Neural cell (in vitro differentiated cells): ENCODE measurements at regions not wholly inside any gene's neighbourhood (a gene's known extent, or its start where the extent isn't known, plus 50 kb on each side); places are given as distances from the start of the nearest gene placed in this dataset.

Experiments
- H2AFZ ChIP-seq: fragments of 200-600, 300-800 bp; sonication (generic), shearing (Covaris generic); 2 replicates; pipeline ENCODE4 v1.6.0; 2014; ENCODE audit warnings: low read depth, mild to moderate bottlenecking, antibody characterized with exemption, low read length, moderate library complexity
- H3F3A ChIP-seq: fragments of 200-600 bp; shearing (Covaris generic); 2 replicates; pipeline ENCODE4 v1.6.1; 2016; ENCODE audit warnings: mild to moderate bottlenecking, moderate library complexity, mixed read lengths, antibody characterized with exemption, low read length; ENCODE audit not compliant: insufficient read depth, poor library complexity, severe bottlenecking
- H3K27ac ChIP-seq: fragments of 200-600, 300-800 bp; sonication (generic), shearing (Covaris generic); 2 replicates; pipeline ENCODE4 v1.5.1; 2014; ENCODE audit warnings: mild to moderate bottlenecking, low read length, moderate library complexity
- H3K27me3 ChIP-seq: fragments of 300-800, 200-600 bp; sonication (generic), shearing (Covaris generic); 2 replicates; pipeline ENCODE4 v1.6.0; 2014; ENCODE audit warnings: mild to moderate bottlenecking, low read depth, low read length, moderate library complexity; ENCODE audit not compliant: insufficient read depth
- H3K36me3 ChIP-seq: fragments of 300-800, 200-600 bp; sonication (generic), shearing (Covaris generic); 2 replicates; pipeline ENCODE4 v1.5.1; 2014; ENCODE audit warnings: mild to moderate bottlenecking, antibody characterized with exemption, low read length, moderate library complexity; ENCODE audit not compliant: insufficient read depth
- H3K4me2 ChIP-seq: fragments of 300-800, 200-600 bp; sonication (generic), shearing (Covaris generic); 2 replicates; pipeline ENCODE4 v1.6.0; 2014; ENCODE audit warnings: mild to moderate bottlenecking, low read length
- H3K4me3 ChIP-seq: fragments of 300-800, 200-600 bp; sonication (generic), shearing (Covaris generic); 2 replicates; pipeline ENCODE4 v1.5.1; 2014; ENCODE audit warnings: mild to moderate bottlenecking, low read length, moderate library complexity
- H3K79me2 ChIP-seq: fragments of 200-600 bp; shearing (Covaris generic); replicated peaks from 2 replicates; pipeline ENCODE4 v1.6.0; 2014; ENCODE audit warnings: mild to moderate bottlenecking, low read length, moderate library complexity; ENCODE audit not compliant: insufficient read depth
- H3K9ac ChIP-seq: fragments of 300-800, 200-600 bp; sonication (generic), shearing (Covaris generic); 2 replicates; pipeline ENCODE4 v1.6.1; 2016; ENCODE audit warnings: mild to moderate bottlenecking, low read length, mixed read lengths
- H3K9me2 ChIP-seq: fragments of 200-600 bp; shearing (Covaris generic); 2 replicates; pipeline ENCODE4 v1.6.1; 2016; ENCODE audit warnings: mild to moderate bottlenecking, low read length, mixed read lengths; ENCODE audit not compliant: insufficient read depth
- H3K9me3 ChIP-seq: fragments of 200-600, 300-800 bp; sonication (generic), shearing (Covaris generic); 2 replicates; pipeline ENCODE4 v1.6.1; 2016; ENCODE audit warnings: mild to moderate bottlenecking, mixed run types, low read length, moderate library complexity, mixed read lengths
- H4K20me1 ChIP-seq: fragments of 200-600 bp; shearing (Covaris generic); 2 replicates; pipeline ENCODE4 v1.6.1; 2016; ENCODE audit warnings: mild to moderate bottlenecking, mixed run types; ENCODE audit not compliant: insufficient read depth
- CTCF ChIP-seq: fragments of 450-650 bp; IDR thresholded peaks from 2 replicates; pipeline ENCODE4 v1.5.1; 2014; ENCODE audit warnings: antibody characterized with exemption, mild to moderate bottlenecking, moderate library complexity; ENCODE audit not compliant: poor library complexity, severe bottlenecking
- EP300 ChIP-seq: fragments of 450-650 bp; conservative IDR thresholded peaks from 2 replicates; pipeline ENCODE4 v1.6.1; 2014; ENCODE audit warnings: antibody characterized with exemption, mild to moderate bottlenecking, moderate library complexity; ENCODE audit not compliant: poor library complexity, severe bottlenecking
- EZH2 ChIP-seq: fragments of 200-600, 300-800 bp; shearing (Covaris generic), sonication (generic); IDR thresholded peaks from 2 replicates; pipeline ENCODE4 v1.6.1; 2014; ENCODE audit warnings: antibody characterized with exemption, low read length, borderline replicate concordance, mild to moderate bottlenecking; ENCODE audit not compliant: insufficient read depth, poor library complexity, severe bottlenecking
- MXI1 ChIP-seq: fragments of 450-650 bp; conservative IDR thresholded peaks from 2 replicates; pipeline ENCODE4 v1.6.1; 2014; ENCODE audit warnings: antibody characterized with exemption, mild to moderate bottlenecking; ENCODE audit not compliant: poor library complexity, severe bottlenecking
- POLR2AphosphoS5 ChIP-seq: IDR thresholded peaks from 2 replicates; pipeline ENCODE4 v1.6.1; 2012
- RAD21 ChIP-seq: fragments of 450-650 bp; conservative IDR thresholded peaks from 2 replicates; pipeline ENCODE4 v1.6.1; 2014; ENCODE audit warnings: antibody characterized with exemption, mild to moderate bottlenecking, moderate library complexity
- REST ChIP-seq: IDR thresholded peaks from 2 replicates; pipeline ENCODE4 v1.6.1; 2012; ENCODE audit warnings: borderline replicate concordance
- SMC3 ChIP-seq: fragments of 450-650 bp; conservative IDR thresholded peaks from 2 replicates; pipeline ENCODE4 v1.6.1; 2014; ENCODE audit warnings: antibody characterized with exemption, mild to moderate bottlenecking, moderate library complexity; ENCODE audit not compliant: poor library complexity
- TAF1 ChIP-seq: IDR thresholded peaks from 2 replicates; pipeline ENCODE4 v1.6.1; 2012; ENCODE audit warnings: low read depth

- H3K27ac ChIP-seq = no peak overlapping the region
- no peak overlapping the region for H3K9ac ChIP-seq
- no peak overlapping the region for H3K4me3 ChIP-seq
- H3K27me3 ChIP-seq = peaks cover 14% of the 10 kb centered on the region
- no peaks in the 10 kb centered on the region for H3F3A ChIP-seq
- H3K9me2 ChIP-seq = no peaks in the 10 kb centered on the region
- no peaks in the 10 kb centered on the region for H3K36me3 ChIP-seq
- H2AFZ ChIP-seq = no peak overlapping the region
- H3K4me2 ChIP-seq = no peak overlapping the region
- H3K9me3 ChIP-seq = no peaks in the 10 kb centered on the region
- TF ChIP-seq POLR2AphosphoS5 (no peak), EZH2 (no peak), REST (no peak), TAF1 (no peak), EP300 (no peak), RAD21 (no peak), CTCF (no peak), SMC3 (no peak), MXI1 (no peak)
- no peaks in the 10 kb centered on the region for H3K79me2 ChIP-seq
- no peaks in the 10 kb centered on the region for H4K20me1 ChIP-seq
Observed at GRCh38 chr14:50008562-50008961, 107.8 kb downstream of the VCPKMT start.

DNA sequence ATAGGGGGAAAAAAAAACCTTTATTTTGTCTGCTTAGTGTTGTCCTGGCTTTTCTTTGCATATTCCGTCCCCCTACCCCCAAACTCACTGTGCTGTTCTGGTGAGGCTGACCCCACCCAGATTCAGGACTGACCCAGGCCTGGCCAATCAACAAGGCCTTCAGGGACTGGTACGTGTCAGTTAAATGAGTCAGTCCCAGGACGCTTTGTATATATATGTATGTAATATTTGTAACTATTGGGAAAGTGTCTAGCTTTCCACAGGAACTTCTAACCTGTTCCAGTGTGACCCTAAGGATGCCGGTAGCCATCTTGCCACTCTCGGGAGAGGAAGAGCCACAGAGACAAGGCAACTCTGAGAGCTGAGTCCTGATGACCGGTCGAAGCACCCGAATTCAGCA lies 107.4 kb downstream of the VCPKMT start:
- H3K4me3 ChIP-seq = no peak overlapping the region
- H3K27ac ChIP-seq = no peak overlapping the region
- no peaks in the 10 kb centered on the region for H4K20me1 ChIP-seq
- H3F3A ChIP-seq = no peaks in the 10 kb centered on the region
- no peak for TF ChIP-seq EZH2
- no peak for TF ChIP-seq SMC3
- no peak for TF ChIP-seq CTCF
- no peak overlapping the region for H3K4me2 ChIP-seq
- no peaks in the 10 kb centered on the region for H3K9me3 ChIP-seq
- no peak overlapping the region for H3K9ac ChIP-seq
- no peak overlapping the region for H2AFZ ChIP-seq
- no peaks in the 10 kb centered on the region for H3K79me2 ChIP-seq
- H3K9me2 ChIP-seq = no peaks in the 10 kb centered on the region
- H3K36me3 ChIP-seq = no peaks in the 10 kb centered on the region
- H3K27me3 ChIP-seq = peaks cover 10% of the 10 kb centered on the region
